ENCODE measurements at regions not wholly inside any gene's neighbourhood (a gene's known extent, or its start where the extent isn't known, plus 50 kb on each side); places are given as distances from the start of the nearest gene placed in this dataset.

- TF ChIP-seq CTCF (IDR thresholded peaks at IDR 0.05) (no peak), MAX (CRISPR knock-in tag; IDR thresholded peaks at IDR 0.05) (no peak), ATF3 (CRISPR knock-in tag; conservative IDR thresholded peaks at IDR 0.05) (no peak), USF1 (CRISPR knock-in tag; IDR thresholded peaks at IDR 0.05) (no peak), USF2 (CRISPR knock-in tag; IDR thresholded peaks at IDR 0.05) (no peak), AFF4 (CRISPR knock-in tag; IDR thresholded peaks at IDR 0.05; ENCODE audit: borderline replicate concordance) (no peak), ZNF263 (CRISPR knock-in tag; IDR thresholded peaks at IDR 0.05; ENCODE audit: low read depth) (no peak), ESRRA (CRISPR knock-in tag; IDR thresholded peaks at IDR 0.05; ENCODE audit: borderline replicate concordance) (no peak), NFE2L1 (CRISPR knock-in tag; IDR thresholded peaks at IDR 0.05) (no peak), NR1H2 (CRISPR knock-in tag; IDR thresholded peaks at IDR 0.05) (no peak), SP1 (CRISPR knock-in tag; conservative IDR thresholded peaks at IDR 0.05) (no peak), ZBTB43 (CRISPR knock-in tag; IDR thresholded peaks at IDR 0.05) (no peak), ZNF317 (CRISPR knock-in tag; IDR thresholded peaks at IDR 0.05; ENCODE audit: borderline replicate concordance, low read depth) (no peak), FOXJ3 (CRISPR knock-in tag; IDR thresholded peaks at IDR 0.05; ENCODE audit: borderline replicate concordance) (no peak)
Measured at GRCh38 chr15:95733931-95734330, 596.6 kb upstream of the NR2F2 start.
